ENCODE measurements at regions not wholly inside any gene's neighbourhood (a gene's known extent, or its start where the extent isn't known, plus 50 kb on each side); places are given as distances from the start of the nearest gene placed in this dataset.

GRCh38 chr4:19583827-19584569, 667.7 kb upstream of the SLIT2 start:
- TF ChIP-seq CTCF (IDR thresholded peaks at IDR 0.05): no peak
- TF ChIP-seq POLR2AphosphoS5 (IDR thresholded peaks at IDR 0.05; ENCODE audit: low read depth, low read length): no peak

Data from Panc1 (cell line).